Activated CD4-positive, alpha-beta memory T cell treated with anti-CD3 and anti-CD28 coated beads for 36 hours (primary cell): ENCODE measurements at regions not wholly inside any gene's neighbourhood (a gene's known extent, or its start where the extent isn't known, plus 50 kb on each side); places are given as distances from the start of the nearest gene placed in this dataset.
A peak's percentile ranks its signal among the peaks of the same experiment; 100 is the strongest.

ENCODE experiments used
- CTCF ChIA-PET: fragments of 350-600 bp; sonication (Branson Sonifier 250); formaldehyde crosslinking; loops from one replicate; lab custom pipeline; 2021; ENCODE audit warnings: antibody characterized with exemption, inconsistent platforms; lab: Charles Lee
- POLR2A ChIA-PET: fragments of 350-600 bp; sonication (Branson Sonifier 250); formaldehyde crosslinking; loops from one replicate; lab custom pipeline; 2021; ENCODE audit warnings: antibody characterized with exemption; lab: Charles Lee
- DNase-seq: peaks from one replicate; pipeline ENCODE4 v3.0.0-alpha.2; 2020
- H3K27ac Mint-ChIP-seq: one replicate; pipeline ENCODE4 v1.8.0; 2021; ENCODE audit warnings: mixed read lengths
- H3K27me3 Mint-ChIP-seq: one replicate; pipeline ENCODE4 v1.8.0; 2021; ENCODE audit warnings: mixed read lengths
- H3K36me3 Mint-ChIP-seq: one replicate; pipeline ENCODE4 v1.8.0; 2021; ENCODE audit warnings: mixed read lengths
- H3K4me1 Mint-ChIP-seq: one replicate; pipeline ENCODE4 v1.8.0; 2021; ENCODE audit warnings: low read depth, mixed read lengths
- H3K4me3 Mint-ChIP-seq: one replicate; pipeline ENCODE4 v1.8.0; 2021; ENCODE audit warnings: mild to moderate bottlenecking, mixed read lengths
- H3K9me3 Mint-ChIP-seq: one replicate; pipeline ENCODE4 v1.8.0; 2021; ENCODE audit warnings: mixed read lengths
- intact Hi-C: fragments of 100-400 bp; cut with micrococcal nuclease; formaldehyde crosslinking; loops from one replicate; pipeline ENCODE4 v1.15.1; 2023

DNA sequence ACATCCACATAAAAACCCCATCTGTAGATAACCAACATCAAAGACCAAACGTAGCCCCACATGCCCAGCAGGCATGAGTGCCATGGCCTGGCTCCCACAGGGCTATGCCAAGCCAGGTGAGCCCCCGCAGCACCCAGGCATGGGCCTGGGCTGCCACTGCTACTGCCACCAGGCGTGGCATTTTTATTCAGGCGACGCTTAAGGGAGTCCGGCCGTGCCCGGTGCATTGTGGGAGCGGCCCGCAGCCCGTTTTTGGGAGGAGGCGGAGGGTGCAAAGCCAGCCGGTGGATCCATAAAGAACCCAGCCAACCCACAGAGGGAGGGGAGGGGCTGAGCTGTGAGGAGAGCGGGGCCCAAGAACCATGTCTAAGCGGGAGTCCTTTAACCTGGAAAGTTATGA, 83.6 kb downstream of the XIST start:
- POLR2A ChIA-PET: no interaction called here
- intact Hi-C loops: no loop called here

DNA sequence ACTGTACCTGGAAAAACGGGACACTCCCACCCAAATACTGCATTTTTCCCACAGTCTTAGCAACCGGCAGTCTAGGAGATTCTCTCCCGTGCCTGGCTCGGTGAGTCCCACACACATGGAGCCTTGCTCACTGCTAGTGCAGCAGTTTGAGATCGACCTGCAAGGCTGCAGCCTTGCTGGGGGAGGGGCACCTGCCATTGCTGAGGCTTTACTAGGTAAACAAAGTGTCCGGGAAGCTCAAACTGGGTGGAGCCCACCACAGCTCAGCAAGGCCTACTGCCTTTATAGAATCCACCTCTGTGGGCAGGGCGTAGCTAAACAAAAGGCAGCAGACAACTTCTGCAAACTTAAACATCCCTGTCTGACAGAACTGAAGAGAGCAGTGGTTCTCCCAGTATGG, 84.4 kb downstream of the XIST start:
- ChIA-PET POLR2A (no interaction called here), CTCF (no interaction called here)
- Mint-ChIP-seq H3K4me3 (no peak overlapping the region), H3K4me1 (no peaks in the 10 kb centered on the region), H3K36me3 (no peaks in the 10 kb centered on the region), H3K27ac (no peak overlapping the region), H3K27me3 (no peaks in the 10 kb centered on the region), H3K9me3 (peaks cover 3% of the 10 kb centered on the region)
- no peak for DNase-seq
- intact Hi-C loops: no loop called here

More for the DNA sequence above, 83.6 kb downstream of the XIST start:
- DNase-seq: no peak
- CTCF ChIA-PET: no interaction called here
- peaks cover 3% of the 10 kb centered on the region for H3K9me3 Mint-ChIP-seq
- H3K27ac Mint-ChIP-seq: no peak overlapping the region
- no peaks in the 10 kb centered on the region for H3K27me3 Mint-ChIP-seq
- H3K36me3 Mint-ChIP-seq: no peaks in the 10 kb centered on the region
- no peaks in the 10 kb centered on the region for H3K4me1 Mint-ChIP-seq
- no peak overlapping the region for H3K4me3 Mint-ChIP-seq

DNA sequence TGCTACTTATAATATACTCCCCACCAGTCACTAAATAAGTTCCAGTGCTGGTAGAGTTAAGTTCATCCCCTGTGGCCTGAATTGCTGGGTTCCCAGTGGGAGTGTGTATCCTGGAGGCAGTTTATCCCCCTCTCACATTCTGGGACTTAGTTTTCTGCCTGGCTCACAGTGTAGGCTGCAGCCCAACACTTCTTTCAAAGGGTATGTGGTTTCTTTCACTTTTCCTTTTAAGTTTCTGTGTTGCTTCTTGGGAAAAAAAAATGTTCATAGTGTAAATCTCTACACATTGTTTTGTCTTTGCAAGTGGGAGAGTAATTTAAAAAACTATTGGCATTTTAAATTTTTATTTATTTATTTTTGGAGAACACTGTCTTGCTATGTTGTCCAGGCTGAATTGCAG, 85.5 kb downstream of the XIST start:
- Mint-ChIP-seq H3K27ac (no peak overlapping the region), H3K36me3 (no peaks in the 10 kb centered on the region), H3K4me1 (no peaks in the 10 kb centered on the region), H3K27me3 (no peaks in the 10 kb centered on the region), H3K4me3 (no peak overlapping the region), H3K9me3 (peaks cover 3% of the 10 kb centered on the region)
- intact Hi-C loops: no loop called here
- ChIA-PET CTCF (no interaction called here), POLR2A (no interaction called here)
- DNase-seq: no peak

DNA sequence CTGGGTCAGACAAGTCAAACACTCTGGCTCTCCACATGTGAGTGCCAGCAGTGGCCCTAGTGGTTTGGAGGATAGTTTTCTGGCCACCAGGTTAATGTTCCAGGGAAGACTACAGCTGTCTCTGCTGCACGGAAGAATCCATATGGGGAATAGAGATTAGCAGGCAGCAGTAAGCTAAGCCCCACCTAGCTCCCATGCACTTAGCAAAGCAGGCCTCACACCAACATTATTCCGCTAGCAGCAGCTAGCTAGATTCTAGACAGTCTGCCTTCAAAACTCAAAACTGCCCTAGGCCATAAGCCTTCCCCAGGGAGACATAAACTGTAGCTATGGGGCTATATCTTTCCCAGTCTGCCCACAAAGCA, 86.1 kb downstream of the XIST start:
- ChIA-PET POLR2A (no interaction called here), CTCF (no interaction called here)
- no peaks in the 10 kb centered on the region for H3K9me3 Mint-ChIP-seq
- no peak for DNase-seq
- no peaks in the 10 kb centered on the region for H3K27me3 Mint-ChIP-seq
- intact Hi-C loops: no loop called here
- H3K4me3 Mint-ChIP-seq: no peak overlapping the region
- H3K36me3 Mint-ChIP-seq: no peaks in the 10 kb centered on the region
- no peak overlapping the region for H3K27ac Mint-ChIP-seq
- no peaks in the 10 kb centered on the region for H3K4me1 Mint-ChIP-seq

DNA sequence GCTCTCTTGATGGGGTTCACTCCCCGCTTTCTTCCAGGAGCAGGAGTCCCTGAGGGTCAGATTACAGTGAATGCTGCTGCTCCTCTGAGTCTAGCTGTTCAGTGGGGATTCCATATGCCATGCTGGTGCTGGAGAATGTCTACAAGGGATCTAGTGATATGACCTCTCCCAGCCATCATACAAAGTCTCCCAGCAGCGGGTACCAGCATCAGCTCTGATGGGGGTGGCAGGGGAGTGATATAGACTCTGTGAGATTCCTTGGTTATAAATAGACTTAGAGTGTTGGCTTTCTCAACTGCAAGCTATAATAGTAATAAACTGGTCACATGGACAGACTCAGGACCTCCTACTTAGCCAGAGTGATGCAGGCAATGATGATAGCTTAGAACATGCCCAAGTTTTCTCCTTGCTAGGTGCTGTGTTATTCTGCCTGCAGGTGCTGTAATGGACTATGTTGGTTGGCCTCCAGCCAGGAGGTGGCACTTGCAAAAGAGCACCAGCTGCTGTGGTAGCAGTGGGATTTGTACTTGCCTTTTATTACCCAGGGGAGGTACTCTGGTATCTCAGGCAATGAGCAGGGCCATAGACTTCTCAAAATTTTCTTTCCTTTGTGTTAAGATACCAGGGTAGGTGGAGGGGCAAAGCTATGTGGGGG, 86.6 kb downstream of the XIST start:
- Mint-ChIP-seq H3K4me3 (no peak overlapping the region), H3K27me3 (no peaks in the 10 kb centered on the region), H3K9me3 (no peaks in the 10 kb centered on the region), H3K27ac (no peak overlapping the region), H3K36me3 (no peaks in the 10 kb centered on the region), H3K4me1 (no peaks in the 10 kb centered on the region)
- no peak for DNase-seq
- intact Hi-C loops: no loop called here
- ChIA-PET POLR2A (no interaction called here), CTCF (no interaction called here)

DNA sequence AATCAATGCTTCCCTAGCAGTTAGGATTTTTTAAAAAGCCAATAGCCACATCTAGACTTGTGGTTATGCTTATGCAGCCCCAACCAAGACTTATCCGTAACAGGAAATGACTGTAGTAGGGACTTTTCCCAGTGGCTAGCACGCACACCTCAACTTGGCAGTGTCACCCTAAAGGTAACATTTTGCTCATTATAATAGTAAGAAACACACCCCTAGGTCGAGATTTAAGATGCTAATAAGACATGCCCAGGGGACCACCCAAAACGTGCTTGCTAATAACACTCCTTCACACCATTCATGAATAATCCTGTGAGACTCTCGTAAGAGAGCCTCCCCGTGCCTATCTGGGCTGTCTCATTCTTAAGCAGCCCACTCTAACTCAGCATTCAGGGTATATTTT, 94.3 kb downstream of the XIST start:
- Mint-ChIP-seq H3K9me3 (no peaks in the 10 kb centered on the region), H3K27ac (no peak overlapping the region), H3K27me3 (no peaks in the 10 kb centered on the region), H3K4me3 (no peak overlapping the region), H3K4me1 (no peaks in the 10 kb centered on the region), H3K36me3 (no peaks in the 10 kb centered on the region)
- DNase-seq: peak; percentile 8
- CTCF ChIA-PET: no interaction called here
- intact Hi-C loops: no loop called here
- POLR2A ChIA-PET: no interaction called here
